GM12878 (cell line): ENCODE measurements at regions not wholly inside any gene's neighbourhood (a gene's known extent, or its start where the extent isn't known, plus 50 kb on each side); places are given as distances from the start of the nearest gene placed in this dataset.

Experiments used
- ATAC-seq: fragments of 200-7000 bp; cut with Tn5 transposase; 3 replicates; pipeline ENCODE4 v1.9.1; 2020; ENCODE audit warnings: mild to moderate bottlenecking, moderate library complexity
- BruUV-seq: library from RNA; stranded (reverse); fragments of 400-500 nt; replicated peaks from 2 replicates; lab custom pipeline; 2021; lab: Mats Ljungman, UMichigan
- CTCF ChIA-PET: fragments of 300-600 bp; sonication (Branson Sonifier 250); formaldehyde crosslinking; extraction: SDS; loops from one replicate; lab custom pipeline; 2021; ENCODE audit warnings: inconsistent platforms; lab: Yijun Ruan, JAX
- POLR2A ChIA-PET: fragments of 350-600 bp; formaldehyde crosslinking; extraction: SDS; loops from one replicate; lab custom pipeline; 2021; ENCODE audit warnings: inconsistent platforms; lab: Charles Lee
- RAD21 ChIA-PET: fragments of 300-600 bp; sonication (Branson Sonifier 250); formaldehyde crosslinking; loops from one replicate; lab custom pipeline; 2023; ENCODE audit warnings: antibody characterized with exemption; ENCODE audit not compliant: unreplicated experiment; lab: Charles Lee
- SMC1A ChIA-PET: fragments of 300-600 bp; sonication (Branson Sonifier 250); formaldehyde crosslinking; loops from one replicate; lab custom pipeline; 2023; ENCODE audit not compliant: unreplicated experiment, uncharacterized antibody; lab: Charles Lee
- DNase-seq: peaks from one replicate; pipeline ENCODE4 v3.0.0-alpha.2; 2011; ENCODE audit warnings: low read depth, low spot score
- FAIRE-seq: peaks from 3 replicates; lab custom pipeline; 2011; peaks lifted over from hg19 to GRCh38; lab: Jason Lieb, UNC
- H2AFZ ChIP-seq: 2 replicates; pipeline ENCODE4 v1.6.0; 2011; ENCODE audit warnings: low read depth, low read length, control low read depth; ENCODE audit not compliant: control insufficient read depth
- H3K27ac ChIP-seq: 2 replicates; pipeline ENCODE4 v1.5.1; 2011; ENCODE audit warnings: control low read depth; ENCODE audit not compliant: control insufficient read depth, insufficient read depth
- H3K27me3 ChIP-seq, 2 experiments: replicated peaks in 1 of 2; 2 replicates each; pipeline versions ENCODE4 v1.6.0 to v1.6.1; 2011; ENCODE audit warnings: low read length in 1 of 2; ENCODE audit not compliant: control insufficient read depth in 2 of 2, insufficient read depth in 2 of 2
- H3K36me3 ChIP-seq, 2 experiments: 2 replicates each; pipeline ENCODE4 v1.5.1; 2011; ENCODE audit warnings: low read length in 1 of 2; ENCODE audit not compliant: control insufficient read depth in 2 of 2, insufficient read depth in 2 of 2
- H3K4me1 ChIP-seq: 2 replicates; pipeline ENCODE4 v1.6.1; 2011; ENCODE audit warnings: mild to moderate bottlenecking, low read length, moderate library complexity, mixed read lengths; ENCODE audit not compliant: control insufficient read depth, insufficient read depth
- H3K4me2 ChIP-seq: 2 replicates; pipeline ENCODE4 v1.6.0; 2011; ENCODE audit warnings: control low read depth; ENCODE audit not compliant: control insufficient read depth, insufficient read depth
- H3K4me3 ChIP-seq: fragments of 200-600 bp; sonication (generic); 2 replicates; pipeline ENCODE4 v1.5.1; 2016
- H3K79me2 ChIP-seq: 2 replicates; pipeline ENCODE4 v1.6.0; 2011; ENCODE audit warnings: low read length; ENCODE audit not compliant: control insufficient read depth, insufficient read depth
- H3K9ac ChIP-seq: 2 replicates; pipeline ENCODE4 v1.8.0; 2011; ENCODE audit warnings: low read length, control low read depth, mixed read lengths; ENCODE audit not compliant: control insufficient read depth, insufficient read depth
- H3K9me3 ChIP-seq: replicated peaks from 3 replicates; pipeline ENCODE4 v1.5.1; 2011; ENCODE audit warnings: mild to moderate bottlenecking, low read length; ENCODE audit not compliant: control insufficient read depth, insufficient read depth
- H4K20me1 ChIP-seq: 2 replicates; pipeline ENCODE4 v1.6.0; 2011; ENCODE audit not compliant: control insufficient read depth, insufficient read depth
- CBFB ChIP-seq: IDR thresholded peaks from 2 replicates; pipeline ENCODE4 v1.6.1; 2016; ENCODE audit warnings: antibody characterized with exemption, low read depth
- CEBPB ChIP-seq, 2 experiments: fragments of 150-350 bp in 1 of 2; IDR thresholded peaks; 2 replicates each; pipeline ENCODE4 v1.6.1; 2012 to 2014; ENCODE audit warnings: low read depth in 2 of 2, low read length in 2 of 2, borderline replicate concordance in 1 of 2, inconsistent platforms in 1 of 2
- CHD2 ChIP-seq: IDR thresholded peaks from 2 replicates; pipeline ENCODE4 v1.6.1; 2011; ENCODE audit warnings: low read depth, low read length, improper control_type of control experiment, borderline replicate concordance
- CREM ChIP-seq: IDR thresholded peaks from 2 replicates; pipeline ENCODE4 v1.6.1; 2014; ENCODE audit warnings: antibody characterized with exemption, low read depth
- E2F4 ChIP-seq: IDR thresholded peaks from 2 replicates; pipeline ENCODE4 v1.6.1; 2012; ENCODE audit warnings: low read depth, low read length, improper control_type of control experiment
- FOXM1 ChIP-seq: IDR thresholded peaks from 2 replicates; pipeline ENCODE4 v1.6.1; 2012; ENCODE audit warnings: low read depth, mild to moderate bottlenecking, inconsistent platforms, low read length, moderate library complexity
- GATAD2B ChIP-seq: fragments of 450-650 bp; conservative IDR thresholded peaks from 2 replicates; pipeline ENCODE4 v1.6.1; 2017; ENCODE audit warnings: low read depth, mild to moderate bottlenecking, moderate library complexity
- HCFC1 ChIP-seq: fragments of 150-350 bp; IDR thresholded peaks from 2 replicates; pipeline ENCODE4 v1.6.1; 2014; ENCODE audit warnings: low read length
- HDAC6 ChIP-seq: fragments of 200-600 bp; sonication (generic); IDR thresholded peaks from one replicate; pipeline ENCODE4 v1.8.0; 2017; ENCODE audit warnings: antibody characterized with exemption; ENCODE audit not compliant: unreplicated experiment
- MXI1 ChIP-seq: fragments of 150-350 bp; IDR thresholded peaks from 2 replicates; pipeline ENCODE4 v1.6.1; 2011; ENCODE audit warnings: low read depth, mild to moderate bottlenecking, inconsistent platforms, low read length, improper control_type of control experiment
- NKRF ChIP-seq: fragments of 450-650 bp; conservative IDR thresholded peaks from 2 replicates; pipeline ENCODE4 v1.6.1; 2017; ENCODE audit warnings: mild to moderate bottlenecking, moderate library complexity
- NR2C2 ChIP-seq: IDR thresholded peaks from 2 replicates; pipeline ENCODE4 v1.6.1; 2011; ENCODE audit warnings: borderline replicate concordance, low read depth; ENCODE audit not compliant: control insufficient read depth, insufficient read length
- RELB ChIP-seq: fragments of 450-650 bp; IDR thresholded peaks from 2 replicates; pipeline ENCODE4 v1.6.1; 2017; ENCODE audit warnings: low read depth, mild to moderate bottlenecking, moderate library complexity
- REST ChIP-seq: IDR thresholded peaks from 2 replicates; pipeline ENCODE4 v1.6.1; 2012; ENCODE audit warnings: mild to moderate bottlenecking, low read depth, low read length
- YBX1 ChIP-seq: fragments of 450-650 bp; IDR thresholded peaks from 2 replicates; pipeline ENCODE4 v1.6.1; 2016; ENCODE audit warnings: antibody characterized with exemption
- WGBS: methylation state at CpG from one replicate; pipeline ENCODE4 v1.1.6; 2016; ENCODE audit warnings: low lambda C conversion rate; ENCODE audit not compliant: insufficient replicate concordance, insufficient coverage; ENCODE audit errors: missing lambda C conversion rate; 5-methylcytosine and 5-hydroxymethylcytosine counted together
- in situ Hi-C: fragments of 300-500 bp; cut with MboI; formaldehyde crosslinking; loops from 9 replicates; pipeline ENCODE4 v1.14.3; 2018; ENCODE audit warnings: mixed read lengths
- intact Hi-C: fragments of 100-400 bp; cut with micrococcal nuclease; formaldehyde crosslinking; loops from one replicate; pipeline ENCODE4 v1.14.2; 2022; ENCODE audit not compliant: unreplicated experiment

- TF ChIP-seq HCFC1 (no peak), GATAD2B (no peak), YBX1 (no peak), CHD2 (no peak), FOXM1 (no peak), E2F4 (no peak), CREM (no peak), CBFB (no peak), RELB (no peak), CEBPB (IDR thresholded peaks at IDR 0.05; ENCODE audit: borderline replicate concordance in 1 of 2, low read depth in 2 of 2, low read length in 2 of 2) (no peak), NR2C2 (no peak), HDAC6 (no peak), REST (no peak), NKRF (no peak), MXI1 (no peak)
- TF ChIP-seq, all 136 proteins: peak for 0
- WGBS = 0% methylated on average over 2 of the region's 2 CpGs
- H3K36me3 ChIP-seq = no peaks in the 10 kb centered on the region
- no peak overlapping the region for H3K4me3 ChIP-seq
- no peak for DNase-seq
- no peaks in the 10 kb centered on the region for H3K9me3 ChIP-seq
- H4K20me1 ChIP-seq = no peaks in the 10 kb centered on the region
- no peak overlapping the region for H2AFZ ChIP-seq
- no peak overlapping the region for H3K27ac ChIP-seq
- BruUV-seq = no TSS peak
- FAIRE-seq = no peak
- H3K79me2 ChIP-seq = no peaks in the 10 kb centered on the region
- ATAC-seq = no peak
- intact Hi-C loops (no loop called here), in situ Hi-C loops (no loop called here)
- H3K27me3 ChIP-seq = no peaks in the 10 kb centered on the region
- H3K9ac ChIP-seq = no peak overlapping the region
- H3K4me2 ChIP-seq = no peak overlapping the region
- RAD21 ChIA-PET = no interaction called here
- H3K4me1 ChIP-seq = no peaks in the 10 kb centered on the region
- SMC1A ChIA-PET = no interaction called here
- CTCF ChIA-PET = no interaction called here
- POLR2A ChIA-PET = no interaction called here
Observed at GRCh38 chr5:113902917-113903660, 389.6 kb downstream of the YTHDC2 start.
